H1 (cell line): ENCODE measurements at regions not wholly inside any gene's neighbourhood (a gene's known extent, or its start where the extent isn't known, plus 50 kb on each side); places are given as distances from the start of the nearest gene placed in this dataset.

Experiments
- CTCF ChIA-PET: fragments of 300-600 bp; sonication (Branson Sonifier 250); formaldehyde crosslinking; loops from one replicate; lab custom pipeline; 2021; ENCODE audit not compliant: partially characterized antibody; lab: Charles Lee
- POLR2A ChIA-PET: fragments of 300-600 bp; sonication (Branson Sonifier 250); formaldehyde crosslinking; loops from one replicate; lab custom pipeline; 2021; ENCODE audit warnings: inconsistent platforms; ENCODE audit not compliant: partially characterized antibody; lab: Charles Lee
- DNase-seq, 2 experiments: peaks; one replicate each; pipeline versions ENCODE4 v3.0.0 to v3.0.0-alpha.2; 2010 to 2022; ENCODE audit warnings: low spot score in 2 of 2, low read depth in 1 of 2, mixed read lengths in 1 of 2
- FAIRE-seq: peaks from 2 replicates; lab custom pipeline; 2011; peaks lifted over from hg19 to GRCh38; lab: Jason Lieb, UNC
- H2AFZ ChIP-seq: 2 replicates; pipeline ENCODE4 v1.8.1; 2012; ENCODE audit warnings: low read length, inconsistent platforms
- H2AK5ac ChIP-seq: 2 replicates; pipeline ENCODE4 v1.6.1; 2013; ENCODE audit warnings: low read depth, low read length
- H2BK120ac ChIP-seq: replicated peaks from 2 replicates; pipeline ENCODE3; 2013; ENCODE audit warnings: low read depth, low read length, inconsistent platforms
- H2BK12ac ChIP-seq: 2 replicates; pipeline ENCODE4 v1.6.1; 2013; ENCODE audit warnings: low read depth, low read length
- H2BK15ac ChIP-seq: 2 replicates; pipeline ENCODE4 v1.6.1; 2013; ENCODE audit warnings: low read length
- H2BK20ac ChIP-seq: 2 replicates; pipeline ENCODE4 v1.6.1; 2013; ENCODE audit warnings: low read length
- H2BK5ac ChIP-seq: 2 replicates; pipeline ENCODE4 v1.6.1; 2013; ENCODE audit warnings: low read depth, low read length
- H3K14ac ChIP-seq: 2 replicates; pipeline ENCODE4 v1.6.1; 2013; ENCODE audit warnings: inconsistent platforms; ENCODE audit not compliant: insufficient read length
- H3K18ac ChIP-seq: 2 replicates; pipeline ENCODE4 v1.6.1; 2013; ENCODE audit warnings: low read length; ENCODE audit errors: extremely low read depth
- H3K23ac ChIP-seq: 2 replicates; pipeline ENCODE4 v1.6.1; 2013; ENCODE audit warnings: inconsistent platforms; ENCODE audit not compliant: insufficient read length
- H3K23me2 ChIP-seq: 2 replicates; pipeline ENCODE4 v1.6.1; 2013; ENCODE audit warnings: low read depth, low read length
- H3K27ac ChIP-seq: 2 replicates; pipeline ENCODE4 v1.6.1; 2011; ENCODE audit warnings: low read depth, low read length, inconsistent platforms
- H3K27me3 ChIP-seq, 4 experiments: replicated peaks in 1 of 4; 1 replicate in 1 of 4; 2 replicates in 3 of 4; pipeline versions ENCODE4 v1.6.1 to v1.8.1; 2011 to 2013; ENCODE audit warnings: low read length in 3 of 4, mild to moderate bottlenecking in 3 of 4, inconsistent platforms in 2 of 4, mixed read lengths in 2 of 4, moderate library complexity in 1 of 4; ENCODE audit not compliant: control insufficient read depth in 3 of 4, insufficient read depth in 3 of 4; ENCODE audit errors: extremely low read depth in 1 of 4
- H3K36me3 ChIP-seq, 4 experiments: 2 replicates each; pipeline versions ENCODE4 v1.6.1 to v1.8.1; 2011 to 2013; ENCODE audit warnings: mild to moderate bottlenecking in 4 of 4, low read length in 3 of 4, moderate library complexity in 2 of 4, control low read depth in 1 of 4, inconsistent platforms in 1 of 4; ENCODE audit not compliant: insufficient read depth in 4 of 4, control insufficient read depth in 2 of 4
- H3K4ac ChIP-seq: replicated peaks from 2 replicates; pipeline ENCODE3; 2013; ENCODE audit warnings: low read length, low read depth, mixed read lengths, inconsistent platforms; ENCODE audit not compliant: insufficient read length
- H3K4me1 ChIP-seq, 4 experiments: replicated peaks in 1 of 4; 1 replicate in 1 of 4; 2 replicates in 3 of 4; pipeline versions ENCODE4 v1.6.1 to v1.8.1; 2011 to 2013; ENCODE audit warnings: low read length in 3 of 4, inconsistent platforms in 2 of 4, mixed read lengths in 1 of 4; ENCODE audit not compliant: insufficient read depth in 4 of 4, control insufficient read depth in 3 of 4
- H3K4me2 ChIP-seq, 2 experiments: 2 replicates each; pipeline versions ENCODE4 v1.6.1 to v1.8.1; 2011 to 2013; ENCODE audit warnings: low read depth in 2 of 2, low read length in 2 of 2, control low read depth in 1 of 2, inconsistent platforms in 1 of 2, mild to moderate bottlenecking in 1 of 2; ENCODE audit not compliant: insufficient read depth in 1 of 2
- H3K4me3 ChIP-seq, 4 experiments: fragments of 200-600, 300-600 bp in 1 of 4; sonication (generic), shearing (Covaris generic), sonication (Bioruptor Twin) in 1 of 4; 2 replicates each; pipeline versions ENCODE4 v1.5.1 to v1.8.1; 2011 to 2016; ENCODE audit warnings: low read length in 4 of 4, low read depth in 3 of 4, control low read depth in 2 of 4, inconsistent platforms in 2 of 4, mild to moderate bottlenecking in 2 of 4, mixed read lengths in 1 of 4, moderate library complexity in 1 of 4; ENCODE audit not compliant: insufficient read depth in 2 of 4; ENCODE audit errors: extremely low read depth in 1 of 4
- H3K56ac ChIP-seq: replicated peaks from 2 replicates; pipeline ENCODE3; 2013; ENCODE audit warnings: low read depth, mild to moderate bottlenecking, mixed read lengths, low read length, inconsistent platforms; ENCODE audit not compliant: insufficient read length
- H3K79me1 ChIP-seq: 2 replicates; pipeline ENCODE4 v1.6.1; 2013; ENCODE audit warnings: low read depth, low read length, control low read depth
- H3K79me2 ChIP-seq, 2 experiments: 2 replicates each; pipeline versions ENCODE4 v1.6.1 to v1.8.1; 2012 to 2013; ENCODE audit warnings: low read length in 2 of 2, mild to moderate bottlenecking in 2 of 2, inconsistent platforms in 1 of 2; ENCODE audit not compliant: insufficient read depth in 2 of 2, control insufficient read depth in 1 of 2
- H3K9ac ChIP-seq, 4 experiments: replicated peaks in 1 of 4; 1 replicate in 1 of 4; 2 replicates in 3 of 4; pipeline versions ENCODE4 v1.6.1 to v1.8.1; 2011 to 2013; ENCODE audit warnings: low read depth in 3 of 4, low read length in 3 of 4, control low read depth in 2 of 4, mild to moderate bottlenecking in 2 of 4, moderate library complexity in 2 of 4, inconsistent platforms in 1 of 4; ENCODE audit errors: extremely low read depth in 1 of 4
- H3K9me3 ChIP-seq, 2 experiments: 2 replicates each; pipeline versions ENCODE4 v1.6.1 to v1.8.1; 2012 to 2013; ENCODE audit warnings: mild to moderate bottlenecking in 2 of 2, moderate library complexity in 2 of 2, control low read depth in 1 of 2, inconsistent platforms in 1 of 2, low read depth in 1 of 2, low read length in 1 of 2, mixed read lengths in 1 of 2; ENCODE audit not compliant: insufficient read depth in 2 of 2
- H4K20me1 ChIP-seq, 2 experiments: replicated peaks in 1 of 2; 2 replicates each; pipeline versions ENCODE3 to v1.8.1; 2011 to 2013; ENCODE audit warnings: inconsistent platforms in 2 of 2, low read length in 2 of 2, mild to moderate bottlenecking in 1 of 2; ENCODE audit not compliant: insufficient read depth in 2 of 2, control insufficient read depth in 1 of 2
- H4K5ac ChIP-seq: 2 replicates; pipeline ENCODE4 v1.6.1; 2013; ENCODE audit warnings: low read length, low read depth, mixed read lengths, inconsistent platforms; ENCODE audit not compliant: insufficient read length
- H4K8ac ChIP-seq: 2 replicates; pipeline ENCODE4 v1.8.0; 2013; ENCODE audit warnings: mild to moderate bottlenecking, moderate library complexity, low read length, inconsistent platforms; ENCODE audit not compliant: insufficient read depth; ENCODE audit errors: extremely low read depth
- H4K91ac ChIP-seq: replicated peaks from 2 replicates; pipeline ENCODE3; 2013; ENCODE audit warnings: low read length, mixed read lengths, inconsistent platforms; ENCODE audit not compliant: insufficient read length
- FOSL1 ChIP-seq: IDR thresholded peaks from 2 replicates; pipeline ENCODE4 v1.6.1; 2011; ENCODE audit warnings: mild to moderate bottlenecking, low read depth, low read length, moderate library complexity; ENCODE audit not compliant: insufficient read depth
- POLR2A ChIP-seq, 2 experiments: IDR thresholded peaks; 1 replicate in 1 of 2; 2 replicates in 1 of 2; pipeline ENCODE4 v1.6.1; 2011; ENCODE audit warnings: low read depth in 2 of 2, low read length in 2 of 2, mild to moderate bottlenecking in 2 of 2; ENCODE audit errors: control extremely low read depth in 1 of 2
- POLR2AphosphoS5 ChIP-seq: IDR thresholded peaks from 2 replicates; pipeline ENCODE4 v1.6.1; 2011; ENCODE audit warnings: low read depth, low read length
- RFX5 ChIP-seq: IDR thresholded peaks from 2 replicates; pipeline ENCODE4 v1.6.1; 2011; ENCODE audit warnings: low read depth, low read length, improper control_type of control experiment, borderline replicate concordance
- SP2 ChIP-seq: IDR thresholded peaks from 2 replicates; pipeline ENCODE4 v1.6.1; 2012; ENCODE audit warnings: mild to moderate bottlenecking, low read length, inconsistent platforms
- TAF7 ChIP-seq: optimal IDR thresholded peaks from 2 replicates; pipeline ENCODE3; 2011; ENCODE audit warnings: low read depth, mild to moderate bottlenecking, inconsistent platforms, low read length, moderate library complexity, borderline replicate concordance
- WGBS, 2 experiments: shearing (Covaris generic) in 1 of 2; methylation state at CpG; one replicate each; pipeline versions ENCODE4 v1.1.6 to v1.1.7; 2013 to 2015; ENCODE audit warnings: low lambda C conversion rate in 2 of 2, mixed read lengths in 2 of 2, inconsistent platforms in 1 of 2, low coverage in 1 of 2, missing lambda C conversion rate in 1 of 2; ENCODE audit not compliant: insufficient replicate concordance in 2 of 2, insufficient coverage in 1 of 2, insufficient read length in 1 of 2; ENCODE audit errors: extremely low coverage in 1 of 2, missing lambda C conversion rate in 1 of 2; 5-methylcytosine and 5-hydroxymethylcytosine counted together

GRCh38 chr1:149843431-149844041 lies 55.8 kb upstream of the BOLA1 start:
- Histone ChIP-seq H3K23me2 (peaks cover 8% of the 10 kb centered on the region), H2AK5ac (no peak overlapping the region), H4K20me1 (peaks cover 3 to 12% of the 10 kb centered on the region in 2 experiments), H3K4me3 (peak overlapping the region; percentile 60 to 93 (median 92)), H3K4me2 (peak overlapping the region; percentile 63 to 89), H3K9me3 (no peaks in the 10 kb centered on the region), H2BK12ac (no peak overlapping the region), H4K5ac (peak overlapping the region; percentile 3), H2AFZ (no peak overlapping the region), H2BK20ac (no peak overlapping the region), H3K79me1 (no peaks in the 10 kb centered on the region), H3K4ac (peak overlapping the region; percentile 8), H3K79me2 (peaks cover 6 to 53% of the 10 kb centered on the region in 2 experiments; a peak in 3 of 4 replicates), H3K18ac (no peak overlapping the region; the same call in 1 of the 2 replicates), H3K27me3 (no peaks in the 10 kb centered on the region), H3K4me1 (peaks cover 0 to 21% (median 5%) of the 10 kb centered on the region in 4 experiments; a peak in 3 of 7 replicates), H3K23ac (no peak overlapping the region), H4K8ac (no peak overlapping the region), H2BK120ac (peak overlapping the region; percentile 25), H2BK15ac (no peak overlapping the region), H3K56ac (peak overlapping the region; percentile 36), H3K27ac (peak overlapping the region; percentile 71), H2BK5ac (peak overlapping the region; percentile 14; the same call in 1 of the 2 replicates), H4K91ac (no peak overlapping the region), H3K14ac (peak overlapping the region; percentile 54), H3K9ac (peak overlapping the region; percentile 79 to 99 (median 93)), H3K36me3 (no peaks in the 10 kb centered on the region; a peak in 1 of 8 replicates)
- no peak for FAIRE-seq
- ChIA-PET CTCF (interaction anchor here (1.1 kb wide), 1 partner anchor 44 kb away, joined by 9 read pairs; a partner anchor contains a TSS), POLR2A (interaction anchor here (0.7 to 8.0 kb wide), 5 partner anchors 31 to 320 kb away, joined by 3 to 278 read pairs (median 3); partner anchors contain the start of gene BOLA1)
- no peak for DNase-seq
- 1% methylated on average over 9 of the region's 16 CpGs; no CpG with 5 or more reads in 1 of the 2 experiments for WGBS, 2 experiments
- TF ChIP-seq POLR2A (IDR thresholded peaks at IDR 0.05; ENCODE audit: control extremely low read depth in 1 of 2, low read depth in 2 of 2, low read length in 2 of 2): peak; percentile 63 to 87
- peak; percentile 96 for TF ChIP-seq POLR2AphosphoS5
- no peak for TF ChIP-seq RFX5
- no peak for TF ChIP-seq SP2
- TF ChIP-seq FOSL1: no peak
- TF ChIP-seq TAF7: peak; percentile 57
